CD4-positive, alpha-beta T cell treated with Interferon alpha-2 for 1 hour (primary cell): ENCODE measurements at regions not wholly inside any gene's neighbourhood (a gene's known extent, or its start where the extent isn't known, plus 50 kb on each side); places are given as distances from the start of the nearest gene placed in this dataset.

Source experiments
- DNase-seq, 2 donors: peaks; one replicate each; pipeline ENCODE4 v3.0.0-alpha.2; 2020 to 2022

DNA sequence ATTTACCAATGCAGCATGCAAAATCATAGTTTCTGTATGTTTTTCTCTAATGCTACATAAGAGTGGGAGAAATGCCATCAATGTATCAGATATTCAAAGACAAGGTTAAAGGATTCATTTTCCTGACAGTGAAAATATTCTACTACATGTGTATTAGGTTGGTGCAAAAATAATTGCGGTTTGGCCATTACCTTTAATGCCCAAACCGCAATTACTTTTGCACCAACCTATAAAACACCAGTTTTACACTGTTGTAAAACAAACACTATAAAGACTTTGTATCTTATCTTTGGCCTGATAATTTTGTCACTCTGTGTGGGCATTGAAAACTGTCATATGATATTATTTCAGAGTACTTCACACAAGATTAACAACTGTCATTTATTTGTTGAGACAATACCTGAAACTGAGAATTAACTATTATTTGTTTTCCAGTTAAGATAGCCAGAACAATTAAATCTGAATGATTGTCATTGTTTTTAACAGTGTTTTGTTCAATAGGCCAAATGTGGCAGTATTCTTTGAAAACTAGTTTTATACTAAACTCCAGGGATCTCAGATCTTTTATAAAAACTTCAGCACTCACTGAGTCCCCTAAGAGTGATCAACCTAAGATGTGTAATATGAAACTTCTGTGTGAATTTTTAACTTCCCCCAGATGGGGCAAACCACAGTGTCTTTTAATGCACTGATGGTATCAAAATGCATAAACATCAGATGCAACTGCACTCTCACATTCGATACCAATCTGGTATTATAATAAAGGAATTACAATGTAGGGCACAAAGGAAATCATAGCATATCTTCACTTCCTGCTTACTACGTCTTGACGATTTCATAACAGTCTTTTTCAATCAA lies 53.8 kb upstream of the FBN2 start:
- no peak for DNase-seq

DNA sequence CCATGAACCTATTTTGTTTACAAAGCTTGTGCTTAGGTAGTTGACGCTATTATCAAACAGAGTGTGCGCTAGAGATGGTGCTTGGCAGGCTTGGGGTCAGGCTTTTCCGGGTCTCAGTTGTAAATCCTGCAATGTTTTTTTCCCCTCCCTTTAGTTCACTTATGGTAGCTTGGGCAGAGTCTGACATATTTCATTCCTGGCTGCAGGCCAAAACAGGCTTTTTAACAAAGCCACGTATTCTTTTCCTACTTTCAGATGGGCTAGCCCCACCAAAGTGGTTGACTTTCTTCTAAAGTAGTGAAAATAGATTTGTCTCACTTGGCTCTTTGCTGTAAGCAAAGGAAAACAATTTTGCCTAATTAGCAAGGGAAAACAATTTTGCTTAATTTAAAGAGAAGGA lies 58.0 kb upstream of the FBN2 start:
- no peak for DNase-seq

- DNase-seq: no peak
Observed at GRCh38 chr5:128597156-128597555, 59.1 kb upstream of the FBN2 start.

DNA sequence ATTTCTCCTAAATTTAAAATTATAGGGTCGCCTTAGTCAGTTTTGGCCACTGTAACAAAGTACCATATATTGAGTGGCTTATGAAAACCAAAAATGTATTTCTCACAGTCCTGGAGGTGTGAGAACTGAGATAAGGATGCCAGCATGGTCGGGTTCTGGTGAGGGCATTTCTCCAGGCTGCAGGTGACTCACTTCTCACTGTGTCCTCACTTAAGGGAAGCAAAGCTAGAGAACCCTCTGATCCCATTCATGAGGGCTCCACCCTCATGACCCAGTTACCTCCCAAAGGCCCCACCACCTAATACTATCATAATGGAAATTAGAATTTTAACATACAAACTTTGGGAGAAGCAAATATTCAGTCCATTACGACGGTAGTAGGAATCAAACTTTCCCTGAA lies 75.1 kb upstream of the FBN2 start:
- DNase-seq: no peak

- DNase-seq: no peak
Observed at GRCh38 chr5:128613766-128614165, 75.7 kb upstream of the FBN2 start.

DNA sequence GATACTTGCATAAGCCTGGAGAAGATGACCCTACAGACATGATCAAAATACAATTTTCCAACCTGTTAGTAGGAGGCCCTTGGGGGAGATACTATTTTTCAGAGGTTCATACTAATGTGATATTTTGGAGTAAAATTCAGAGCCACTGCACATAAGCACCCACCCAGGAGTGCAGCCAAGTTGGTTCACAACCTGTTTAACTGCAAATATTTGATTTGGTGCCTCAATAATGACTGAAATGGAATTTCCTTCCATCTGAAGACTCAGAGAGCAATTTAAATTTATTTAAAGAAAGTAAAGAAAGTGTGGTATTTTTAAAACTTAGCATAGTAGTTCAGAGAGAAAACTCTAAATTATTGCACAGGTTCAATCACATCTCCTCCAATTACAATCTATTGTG lies 77.5 kb upstream of the FBN2 start:
- no peak for DNase-seq

DNA sequence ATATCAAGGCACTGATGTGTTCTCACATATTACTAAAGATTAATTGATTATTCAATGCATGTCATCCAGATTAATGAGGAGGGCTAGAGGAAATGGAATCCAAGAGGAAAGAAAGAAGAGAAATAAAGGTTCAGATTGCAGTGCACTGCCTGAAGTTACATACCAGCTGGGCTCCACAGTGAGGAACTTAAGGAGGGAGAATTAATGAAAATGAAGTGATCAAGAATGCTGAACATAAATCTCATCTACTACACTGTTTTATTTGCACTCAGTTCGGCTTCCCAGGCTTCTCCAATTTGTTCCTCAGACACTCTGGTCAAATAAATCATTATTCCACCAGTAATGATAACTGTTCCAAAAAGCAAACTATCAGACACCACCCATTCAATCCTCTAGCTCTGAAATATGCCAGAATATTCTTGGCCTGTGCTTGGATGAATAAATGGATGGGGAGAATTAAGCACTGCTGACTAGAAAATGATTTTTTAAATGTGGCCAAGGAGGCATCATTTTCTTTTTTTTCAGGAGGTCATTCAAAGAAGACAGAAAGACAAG lies 88.6 kb upstream of the FBN2 start:
- no peak for DNase-seq

DNA sequence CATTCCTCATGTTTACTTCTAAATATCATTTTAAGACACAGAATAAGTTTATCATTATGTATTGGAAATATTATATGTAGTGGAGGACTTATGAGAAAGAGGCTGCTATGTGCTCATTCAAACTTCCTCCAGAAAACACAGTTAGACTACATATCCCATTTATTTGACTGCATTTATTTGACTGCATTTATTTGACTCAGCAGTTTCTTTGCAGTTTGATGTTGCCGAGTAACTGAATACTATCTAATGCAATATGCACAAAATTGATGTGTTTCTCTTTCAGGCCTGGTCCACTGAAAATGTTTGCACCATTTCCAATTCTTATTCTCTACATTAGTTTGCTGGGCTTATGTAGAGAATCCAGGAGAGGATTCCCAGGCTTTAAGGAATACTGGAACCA lies 89.9 kb upstream of the FBN2 start:
- DNase-seq: no peak

- no peak for DNase-seq
Observed at GRCh38 chr5:128629157-128629556, 91.1 kb upstream of the FBN2 start.

- no peak for DNase-seq
Observed at GRCh38 chr5:128630121-128630520, 92.1 kb upstream of the FBN2 start.

DNA sequence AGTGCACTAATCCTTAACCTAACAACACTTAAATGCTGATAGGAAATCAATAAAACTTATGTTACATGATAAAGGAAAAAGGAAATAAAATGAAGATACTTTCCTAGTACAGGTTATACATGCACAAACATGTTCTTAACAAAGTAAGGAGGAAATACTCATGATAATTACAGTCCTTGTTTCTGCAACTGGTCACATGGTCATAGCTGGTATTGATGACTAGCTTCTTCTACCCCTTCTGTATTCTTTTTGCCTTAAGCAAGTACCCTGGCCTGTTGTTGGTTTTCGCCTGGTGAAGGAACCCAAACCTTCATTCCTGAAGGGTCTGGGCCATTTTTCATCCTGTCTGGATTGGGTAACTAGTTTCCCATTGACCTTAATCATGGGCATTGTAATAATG lies 93.7 kb upstream of the FBN2 start:
- no peak for DNase-seq

DNA sequence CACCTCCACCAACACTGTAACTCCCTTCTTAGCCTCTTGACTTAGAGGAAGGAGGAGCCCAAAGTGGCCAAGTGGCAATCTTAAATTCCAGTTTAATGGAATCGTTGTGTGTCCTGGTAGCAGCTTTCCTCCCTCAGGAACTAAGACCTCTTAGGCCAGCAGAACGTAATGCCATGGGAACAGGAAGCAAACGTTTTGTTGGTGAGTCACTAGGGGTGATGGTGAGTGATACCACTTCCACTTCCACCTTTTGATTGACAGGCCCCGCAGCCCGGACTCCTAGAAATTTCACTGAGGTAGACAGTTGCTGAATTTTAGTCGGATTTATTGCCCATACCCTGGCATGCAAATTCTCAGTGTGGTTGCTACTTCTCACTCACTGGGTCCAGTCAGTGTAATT lies 94.2 kb upstream of the FBN2 start:
- no peak for DNase-seq

DNA sequence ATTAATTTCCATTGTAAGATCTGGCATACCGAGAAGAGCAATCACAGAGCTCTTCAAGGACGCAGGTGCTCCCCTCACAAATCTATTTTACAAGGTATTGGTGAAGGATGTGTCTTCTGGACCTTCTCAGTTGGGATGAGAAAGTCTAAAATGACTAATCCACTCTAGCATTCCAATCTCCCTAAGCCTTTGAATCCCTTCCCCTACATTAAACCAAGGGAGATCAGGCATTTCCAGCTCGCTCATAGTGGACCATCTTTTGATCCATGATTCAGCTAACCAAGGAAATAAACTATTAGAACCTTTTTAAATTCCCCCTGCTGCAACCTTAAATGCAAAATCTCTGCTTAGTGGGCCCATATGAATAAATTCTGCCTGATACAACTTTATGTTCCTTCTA lies 95.9 kb upstream of the FBN2 start:
- DNase-seq: no peak

- DNase-seq: no peak
Observed at GRCh38 chr5:128635379-128635778, 97.3 kb upstream of the FBN2 start.

DNA sequence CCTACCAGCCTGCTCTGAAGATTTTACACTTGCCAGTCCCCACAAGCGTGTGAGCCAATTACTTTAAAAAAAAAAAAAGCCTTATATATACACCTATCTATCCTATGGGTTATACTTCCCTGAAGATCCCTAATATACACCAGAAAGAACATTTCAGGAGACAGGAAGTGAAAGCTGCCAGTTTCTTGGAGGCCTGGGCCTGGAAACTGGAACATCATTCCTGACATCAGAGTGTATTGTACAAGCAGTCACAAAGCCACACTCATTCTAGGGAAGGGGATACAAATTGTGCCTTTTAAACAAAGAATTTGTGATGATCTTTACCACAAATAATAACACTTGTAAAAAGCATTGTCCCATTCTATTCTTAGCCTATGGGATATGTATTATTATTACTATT lies 98.3 kb upstream of the FBN2 start:
- no peak for DNase-seq

DNA sequence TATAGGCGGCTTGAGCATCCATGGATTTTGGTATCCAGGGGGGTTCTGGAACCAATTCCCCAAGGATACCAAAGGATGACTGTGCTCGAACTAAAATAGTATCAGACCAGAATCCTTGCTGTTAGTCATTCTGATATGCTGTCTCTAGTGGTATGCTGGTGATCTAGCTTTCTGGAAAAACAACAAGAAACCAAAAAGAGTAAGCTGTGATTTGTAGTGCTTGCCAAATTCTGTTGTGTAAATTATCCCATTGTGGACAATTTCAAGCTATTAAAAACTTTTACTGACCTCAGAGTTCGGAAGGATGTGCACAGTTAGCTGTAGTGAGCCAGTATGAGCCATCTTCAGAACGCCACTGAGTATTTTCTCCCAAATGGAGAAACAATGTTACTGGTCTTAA lies 99.0 kb upstream of the FBN2 start:
- DNase-seq: no peak

- DNase-seq: no peak
Observed at GRCh38 chr5:128641861-128642260, 103.8 kb upstream of the FBN2 start.

- DNase-seq: no peak
Observed at GRCh38 chr5:128644863-128645262, 106.8 kb upstream of the FBN2 start.

DNA sequence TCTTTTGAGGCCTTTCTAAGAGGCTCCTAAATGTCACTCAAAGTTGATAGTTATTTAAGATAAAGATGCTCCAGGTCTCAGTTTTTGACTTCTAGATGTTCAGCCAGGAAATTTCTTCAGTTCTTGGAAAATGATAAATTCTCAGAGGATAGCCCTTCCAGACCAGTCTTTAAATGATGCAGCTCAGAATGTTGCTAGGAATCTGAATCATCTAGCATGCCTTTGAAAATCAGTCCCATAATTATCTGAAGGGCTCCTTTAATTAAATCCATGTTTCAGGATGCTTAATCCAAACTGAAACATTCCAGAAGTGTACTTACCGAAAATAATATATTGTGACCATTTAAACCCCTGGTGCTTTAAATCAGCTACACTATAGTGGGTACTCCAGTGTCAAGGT lies 107.5 kb upstream of the FBN2 start:
- DNase-seq: no peak

GRCh38 chr5:128646176-128646575 lies 108.1 kb upstream of the FBN2 start:
- no peak for DNase-seq

DNA sequence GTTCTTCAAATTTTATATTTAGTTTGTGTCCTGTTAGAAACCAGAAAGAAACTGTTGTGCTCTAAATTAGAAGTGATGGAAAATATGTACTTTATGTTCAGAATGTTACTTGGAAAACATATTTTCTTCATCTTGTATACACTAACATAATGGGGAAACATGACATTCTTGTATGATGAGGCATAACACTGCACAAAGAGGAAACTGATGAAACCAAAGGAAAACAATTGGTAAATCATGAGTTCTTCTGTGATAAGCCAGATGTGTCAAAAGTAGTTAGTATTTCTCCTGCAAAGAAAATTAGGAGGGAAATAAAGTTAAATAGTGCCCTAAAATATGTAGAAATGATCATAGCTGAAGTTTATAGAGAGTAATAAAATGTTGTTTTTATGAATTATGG lies 111.1 kb upstream of the FBN2 start:
- no peak for DNase-seq

DNA sequence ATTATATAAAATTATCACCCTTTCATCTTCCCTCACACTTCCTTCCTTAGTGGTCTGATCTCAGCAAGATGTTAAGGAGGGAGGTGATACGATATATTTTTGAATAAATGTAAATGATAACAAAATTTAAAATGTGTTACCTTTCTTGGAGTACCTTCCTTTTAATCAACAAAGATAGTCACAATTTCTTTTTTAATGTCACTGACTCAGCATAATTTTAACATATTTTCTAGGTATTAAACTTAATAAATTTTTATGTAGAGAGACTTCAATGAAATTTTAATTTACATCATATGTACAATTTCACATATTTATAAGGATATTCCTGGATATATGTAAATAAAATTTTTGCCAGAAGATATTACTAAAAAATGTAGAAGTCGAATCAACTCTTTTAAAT lies 125.0 kb upstream of the FBN2 start:
- no peak for DNase-seq

- DNase-seq: no peak
Observed at GRCh38 chr5:128665747-128666355, 127.8 kb upstream of the FBN2 start.

DNA sequence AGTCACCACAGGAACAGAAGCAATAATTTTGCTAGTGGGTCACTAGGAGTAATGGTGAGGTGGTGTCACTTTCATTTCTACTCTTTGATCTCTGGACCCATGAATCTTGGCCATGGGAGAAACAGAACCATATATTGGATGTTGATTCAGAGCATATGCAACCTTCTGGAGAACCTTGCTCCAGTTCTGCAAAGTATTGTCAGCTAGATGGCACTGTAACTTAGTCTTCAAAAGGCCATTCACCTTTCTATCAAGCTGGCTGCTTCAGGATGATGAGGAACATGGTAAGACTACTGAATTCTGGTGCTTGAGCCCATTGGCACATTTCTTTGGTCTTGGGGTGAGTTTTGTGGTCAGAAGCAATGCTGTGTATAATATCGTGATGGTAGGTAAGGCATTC lies 129.1 kb upstream of the FBN2 start:
- no peak for DNase-seq

DNA sequence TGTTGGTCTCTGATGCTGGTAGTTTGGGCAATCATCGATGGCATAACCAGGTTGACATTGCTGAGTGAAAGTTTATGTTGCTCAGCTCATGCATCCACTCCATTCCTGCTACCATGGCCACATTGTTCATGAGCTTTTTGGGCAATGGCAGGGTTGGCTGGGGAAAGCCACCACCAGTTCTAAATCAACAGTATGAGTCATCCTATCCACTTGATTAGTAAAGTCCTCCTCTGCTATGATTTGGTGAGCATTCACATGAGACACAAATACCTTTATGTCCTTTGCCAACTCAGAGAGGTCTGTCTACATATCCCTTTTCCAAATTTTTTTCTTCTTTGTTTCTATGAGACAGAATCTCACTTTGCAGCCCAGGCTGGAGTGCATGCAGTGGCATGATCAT lies 129.7 kb upstream of the FBN2 start:
- DNase-seq: no peak
